Right lobe of liver (tissue), 4 donors: ENCODE measurements at regions not wholly inside any gene's neighbourhood (a gene's known extent, or its start where the extent isn't known, plus 50 kb on each side); places are given as distances from the start of the nearest gene placed in this dataset.

ENCODE experiments used
- POLR2A ChIP-seq: fragments of 450-650 bp; IDR thresholded peaks from one replicate; pipeline ENCODE4 v1.6.1; 2017; ENCODE audit warnings: antibody characterized with exemption, mild to moderate bottlenecking
- TF ChIP-seq, protein P1 (sequence below), 4 donors: fragments of 200-600 bp in 3 of 4; fragments of 450-650 bp in 1 of 4; IDR thresholded peaks; one replicate each; pipeline versions ENCODE4 v1.5.1 to v1.8.0; 2016 to 2022; ENCODE audit warnings: antibody characterized with exemption in 4 of 4, mild to moderate bottlenecking in 2 of 4
- donor health status: DM: no; HTN: no; CAD: no.
- donor health status: DM: no; HTN: no; CAD: no.
- donor health status: DM: no; HTN: yes; CAD: no.

DNA sequence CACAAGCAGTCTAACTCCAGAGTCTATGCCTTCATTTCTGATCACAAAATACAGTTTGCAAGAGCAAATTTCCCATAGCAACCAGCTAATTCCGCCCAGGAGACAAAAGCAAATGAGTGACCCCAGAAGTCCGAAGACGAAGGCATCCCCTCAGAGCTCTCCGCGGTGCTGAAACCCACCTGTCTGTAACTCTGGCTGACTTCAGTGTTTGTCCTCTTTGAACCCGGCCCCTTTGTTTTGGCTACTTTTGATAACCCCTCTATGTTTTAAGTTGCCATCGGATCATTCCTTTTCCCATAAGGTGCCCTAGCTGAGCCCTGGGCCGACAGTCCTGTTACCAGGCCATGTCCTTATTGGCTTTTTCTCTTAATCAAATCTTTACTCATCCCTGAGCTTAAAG, 515.8 kb downstream of the PTPRU start:
- TF ChIP-seq, protein P1, sequence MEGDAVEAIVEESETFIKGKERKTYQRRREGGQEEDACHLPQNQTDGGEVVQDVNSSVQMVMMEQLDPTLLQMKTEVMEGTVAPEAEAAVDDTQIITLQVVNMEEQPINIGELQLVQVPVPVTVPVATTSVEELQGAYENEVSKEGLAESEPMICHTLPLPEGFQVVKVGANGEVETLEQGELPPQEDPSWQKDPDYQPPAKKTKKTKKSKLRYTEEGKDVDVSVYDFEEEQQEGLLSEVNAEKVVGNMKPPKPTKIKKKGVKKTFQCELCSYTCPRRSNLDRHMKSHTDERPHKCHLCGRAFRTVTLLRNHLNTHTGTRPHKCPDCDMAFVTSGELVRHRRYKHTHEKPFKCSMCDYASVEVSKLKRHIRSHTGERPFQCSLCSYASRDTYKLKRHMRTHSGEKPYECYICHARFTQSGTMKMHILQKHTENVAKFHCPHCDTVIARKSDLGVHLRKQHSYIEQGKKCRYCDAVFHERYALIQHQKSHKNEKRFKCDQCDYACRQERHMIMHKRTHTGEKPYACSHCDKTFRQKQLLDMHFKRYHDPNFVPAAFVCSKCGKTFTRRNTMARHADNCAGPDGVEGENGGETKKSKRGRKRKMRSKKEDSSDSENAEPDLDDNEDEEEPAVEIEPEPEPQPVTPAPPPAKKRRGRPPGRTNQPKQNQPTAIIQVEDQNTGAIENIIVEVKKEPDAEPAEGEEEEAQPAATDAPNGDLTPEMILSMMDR (IDR thresholded peaks at IDR 0.05): no peak
- no peak for TF ChIP-seq POLR2A
